Astrocyte of the spinal cord (primary cell): ENCODE measurements at regions not wholly inside any gene's neighbourhood (a gene's known extent, or its start where the extent isn't known, plus 50 kb on each side); places are given as distances from the start of the nearest gene placed in this dataset.

Experiments used
- DNase-seq: peaks from one replicate; pipeline ENCODE4 v3.0.0; 2011; ENCODE audit warnings: low read depth, low spot score
- H3K4me3 ChIP-seq: 2 replicates; pipeline ENCODE4 v1.5.1; 2011; ENCODE audit warnings: low read depth, mild to moderate bottlenecking, low read length, moderate library complexity
- in situ Hi-C: cut with HindIII; loops from 2 replicates; pipeline ENCODE4 v1.10.0; 2017; ENCODE audit warnings: low sequenced_read_pairs
- TF ChIP-seq, protein P1 (sequence below): IDR thresholded peaks from 2 replicates; pipeline ENCODE4 v1.5.1; 2012; ENCODE audit warnings: low read depth, mild to moderate bottlenecking, low read length, inconsistent platforms

DNA sequence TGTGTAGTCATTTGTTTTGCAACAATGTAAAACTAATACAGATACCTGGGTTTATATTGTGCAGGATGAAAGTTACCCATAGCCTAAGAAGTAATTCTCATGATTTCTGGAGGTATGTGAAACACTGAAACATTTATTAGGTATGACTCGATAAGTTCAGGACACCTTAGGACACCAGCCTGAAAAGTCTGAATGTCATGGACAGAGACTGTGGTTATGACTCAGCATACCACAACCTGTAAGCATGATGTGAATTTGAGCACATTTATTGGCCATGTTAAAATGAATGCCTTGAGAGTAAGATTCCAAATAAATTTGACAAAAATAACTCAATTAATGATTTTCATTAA lies 1471.7 kb upstream of the B3GALT2 start:
- TF ChIP-seq, protein P1, sequence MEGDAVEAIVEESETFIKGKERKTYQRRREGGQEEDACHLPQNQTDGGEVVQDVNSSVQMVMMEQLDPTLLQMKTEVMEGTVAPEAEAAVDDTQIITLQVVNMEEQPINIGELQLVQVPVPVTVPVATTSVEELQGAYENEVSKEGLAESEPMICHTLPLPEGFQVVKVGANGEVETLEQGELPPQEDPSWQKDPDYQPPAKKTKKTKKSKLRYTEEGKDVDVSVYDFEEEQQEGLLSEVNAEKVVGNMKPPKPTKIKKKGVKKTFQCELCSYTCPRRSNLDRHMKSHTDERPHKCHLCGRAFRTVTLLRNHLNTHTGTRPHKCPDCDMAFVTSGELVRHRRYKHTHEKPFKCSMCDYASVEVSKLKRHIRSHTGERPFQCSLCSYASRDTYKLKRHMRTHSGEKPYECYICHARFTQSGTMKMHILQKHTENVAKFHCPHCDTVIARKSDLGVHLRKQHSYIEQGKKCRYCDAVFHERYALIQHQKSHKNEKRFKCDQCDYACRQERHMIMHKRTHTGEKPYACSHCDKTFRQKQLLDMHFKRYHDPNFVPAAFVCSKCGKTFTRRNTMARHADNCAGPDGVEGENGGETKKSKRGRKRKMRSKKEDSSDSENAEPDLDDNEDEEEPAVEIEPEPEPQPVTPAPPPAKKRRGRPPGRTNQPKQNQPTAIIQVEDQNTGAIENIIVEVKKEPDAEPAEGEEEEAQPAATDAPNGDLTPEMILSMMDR: no peak
- in situ Hi-C loops: no loop called here
- H3K4me3 ChIP-seq: no peak overlapping the region
- DNase-seq: peak; percentile 78

DNA sequence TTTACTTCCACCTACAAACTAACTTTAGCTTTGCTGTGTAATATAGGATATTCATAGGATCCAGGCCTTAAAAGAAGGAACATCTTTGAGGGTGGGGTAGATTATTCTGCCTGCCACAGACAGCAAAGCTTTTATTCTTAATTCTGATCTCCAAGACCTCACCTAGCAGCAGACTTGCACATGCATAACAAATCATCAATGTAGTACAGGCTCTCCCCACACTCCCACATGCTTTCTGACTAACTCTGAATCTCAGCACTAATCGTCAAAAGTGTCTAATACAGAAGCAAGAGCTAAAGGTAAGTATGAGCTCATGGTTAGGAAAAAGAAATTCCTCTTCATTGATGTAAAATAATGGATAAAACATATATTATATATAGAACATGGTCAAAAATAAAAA lies 1468.5 kb upstream of the B3GALT2 start:
- TF ChIP-seq, protein P1: no peak
- no peak overlapping the region for H3K4me3 ChIP-seq
- no peak for DNase-seq
- in situ Hi-C loops: no loop called here

- no peak for DNase-seq
- TF ChIP-seq, protein P1: no peak
- in situ Hi-C loops: no loop called here
- H3K4me3 ChIP-seq: no peak overlapping the region
These were observed 1467.0 kb upstream of the B3GALT2 start for GRCh38 chr1:194653385-194653784.

DNA sequence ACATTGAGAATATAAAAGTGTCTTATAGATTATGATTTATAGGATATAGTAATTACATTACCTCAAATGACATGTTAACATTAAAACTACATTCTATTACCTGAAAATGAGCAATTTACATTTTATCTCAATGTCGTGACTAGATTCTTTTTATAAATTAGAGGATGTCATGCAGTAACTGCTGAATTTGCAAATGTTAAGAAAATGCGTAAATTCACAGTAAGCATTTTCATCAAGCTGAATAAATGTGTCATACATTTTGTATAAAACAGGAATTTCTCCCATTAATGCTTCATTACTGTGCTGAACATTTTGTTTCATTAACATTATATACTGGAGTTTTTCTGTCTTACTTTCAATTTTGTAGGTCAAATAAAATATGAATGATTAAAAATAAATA lies 1460.7 kb upstream of the B3GALT2 start:
- DNase-seq: no peak
- TF ChIP-seq, protein P1: no peak
- H3K4me3 ChIP-seq: no peak overlapping the region
- in situ Hi-C loops: no loop called here

GRCh38 chr1:194644528-194644927 lies 1458.1 kb upstream of the B3GALT2 start:
- in situ Hi-C loops: no loop called here
- no peak overlapping the region for H3K4me3 ChIP-seq
- no peak for DNase-seq
- TF ChIP-seq, protein P1: no peak

- in situ Hi-C loops: no loop called here
- H3K4me3 ChIP-seq: no peak overlapping the region
- TF ChIP-seq, protein P1: no peak
- DNase-seq: no peak
These were observed 1453.9 kb upstream of the B3GALT2 start for GRCh38 chr1:194640322-194640721.

GRCh38 chr1:194629011-194629410 lies 1442.6 kb upstream of the B3GALT2 start:
- in situ Hi-C loops: no loop called here
- H3K4me3 ChIP-seq: no peak overlapping the region
- TF ChIP-seq, protein P1: no peak
- DNase-seq: peak; percentile 1
